PC-9 (cell line): ENCODE measurements at regions not wholly inside any gene's neighbourhood (a gene's known extent, or its start where the extent isn't known, plus 50 kb on each side); places are given as distances from the start of the nearest gene placed in this dataset.

Experiments used
- BruUV-seq: library from RNA; stranded (reverse); fragments of 400-500 nt; replicated peaks from 2 replicates; lab custom pipeline; 2021; lab: Mats Ljungman, UMichigan
- CTCF ChIA-PET: fragments of 300-600 bp; sonication (Branson Sonifier 250); formaldehyde crosslinking; loops from one replicate; lab custom pipeline; 2022; ENCODE audit warnings: antibody characterized with exemption; lab: Charles Lee
- POLR2A ChIA-PET: fragments of 300-600 bp; sonication (Branson Sonifier 250); formaldehyde crosslinking; loops from one replicate; lab custom pipeline; 2022; ENCODE audit warnings: antibody characterized with exemption; ENCODE audit not compliant: unreplicated experiment; lab: Charles Lee
- DNase-seq, 2 experiments: peaks; one replicate each; pipeline versions ENCODE4 v3.0.0 to v3.0.0-alpha.2; 2015 to 2022; ENCODE audit warnings: mixed read lengths in 1 of 2
- H2AFZ ChIP-seq: fragments of 200-600 bp; sonication (generic); 2 replicates; pipeline ENCODE4 v1.8.1; 2017; ENCODE audit warnings: antibody characterized with exemption
- H3F3A ChIP-seq: fragments of 200-600 bp; sonication (generic); 2 replicates; pipeline ENCODE4 v1.8.1; 2017; ENCODE audit warnings: antibody characterized with exemption, mild to moderate bottlenecking, low read depth; ENCODE audit not compliant: insufficient read depth
- H3K27ac ChIP-seq: fragments of 200-600 bp; sonication (generic); 2 replicates; pipeline ENCODE4 v1.6.1; 2016; ENCODE audit warnings: mixed run types
- H3K27me3 ChIP-seq: fragments of 200-600 bp; sonication (generic); 2 replicates; pipeline ENCODE4 v1.6.1; 2016; ENCODE audit warnings: low read depth, mixed run types; ENCODE audit not compliant: insufficient read depth
- H3K36me3 ChIP-seq: fragments of 200-600 bp; sonication (generic); 2 replicates; pipeline ENCODE4 v1.6.1; 2016; ENCODE audit warnings: low read depth, mixed run types
- H3K4me1 ChIP-seq: fragments of 200-600 bp; sonication (generic); replicated peaks from 2 replicates; pipeline ENCODE4 v1.6.1; 2016; ENCODE audit warnings: mixed run types; ENCODE audit not compliant: insufficient read depth
- H3K4me2 ChIP-seq: fragments of 200-600 bp; sonication (generic); 2 replicates; pipeline ENCODE4 v1.6.1; 2017; ENCODE audit warnings: mixed run types
- H3K4me3 ChIP-seq: fragments of 200-600 bp; sonication (generic); 2 replicates; pipeline ENCODE4 v1.6.1; 2016; ENCODE audit warnings: mixed run types
- H3K79me2 ChIP-seq: fragments of 200-600 bp; sonication (generic); 2 replicates; pipeline ENCODE4 v1.6.1; 2017; ENCODE audit warnings: low read depth, mixed run types
- H3K9me2 ChIP-seq: fragments of 200-600 bp; sonication (generic); 2 replicates; pipeline ENCODE4 v1.8.1; 2017; ENCODE audit warnings: mild to moderate bottlenecking; ENCODE audit not compliant: insufficient read depth
- H3K9me3 ChIP-seq: fragments of 200-600 bp; sonication (generic); 2 replicates; pipeline ENCODE4 v1.8.1; 2016; ENCODE audit warnings: low read depth; ENCODE audit not compliant: insufficient read depth
- H4K20me1 ChIP-seq: fragments of 200-600 bp; sonication (generic); 2 replicates; pipeline ENCODE4 v1.8.1; 2017; ENCODE audit not compliant: insufficient read depth
- EZH2 ChIP-seq: fragments of 200-600 bp; sonication (generic); IDR thresholded peaks from 2 replicates; pipeline ENCODE4 v1.8.0; 2017; ENCODE audit warnings: antibody characterized with exemption, low read depth
- intact Hi-C: fragments of 100-400 bp; cut with micrococcal nuclease; formaldehyde crosslinking; loops from one replicate; pipeline ENCODE4 v1.10.0; 2022; ENCODE audit not compliant: unreplicated experiment
- TF ChIP-seq, protein P1 (sequence below): fragments of 200-600 bp; sonication (generic); conservative IDR thresholded peaks from 2 replicates; pipeline ENCODE4 v1.6.1; 2017; ENCODE audit warnings: mixed run types, antibody characterized with exemption, mild to moderate bottlenecking, moderate library complexity

DNA sequence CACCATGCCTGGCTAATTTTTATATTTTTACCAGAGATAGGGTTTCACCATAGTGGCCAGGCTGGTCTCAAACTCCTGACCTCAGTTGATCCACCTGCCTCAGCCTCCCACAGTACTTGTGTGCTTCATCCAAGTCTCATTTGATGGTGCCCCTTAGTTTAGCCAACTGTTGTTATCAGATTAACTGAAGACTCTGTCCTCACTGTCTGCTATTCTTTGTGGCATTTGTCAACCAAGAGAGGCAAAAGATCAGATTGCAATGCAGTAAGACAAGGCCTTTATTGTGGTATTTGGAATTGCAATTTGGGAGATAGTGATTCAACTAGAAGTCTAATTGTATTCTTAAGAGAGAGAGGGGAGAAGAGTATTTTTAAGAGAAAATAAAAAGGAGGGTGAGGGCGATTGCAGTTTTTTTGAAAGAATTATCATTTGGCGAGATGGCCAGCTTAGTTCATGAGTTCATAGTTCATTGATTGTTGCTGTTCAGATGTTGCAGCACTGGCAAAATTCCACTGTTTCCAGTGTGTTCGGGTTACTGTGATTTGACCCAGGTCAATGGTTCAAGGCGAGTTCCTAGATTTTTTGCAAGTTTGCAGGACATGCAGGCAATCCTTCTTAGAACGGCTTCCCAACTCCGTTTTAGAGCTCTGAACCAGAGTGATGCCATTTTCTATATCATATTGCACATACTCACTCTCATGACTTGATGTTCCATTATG is 1156.9 kb downstream of the CDH9 start:
- no peak for TF ChIP-seq EZH2
- TF ChIP-seq, protein P1, sequence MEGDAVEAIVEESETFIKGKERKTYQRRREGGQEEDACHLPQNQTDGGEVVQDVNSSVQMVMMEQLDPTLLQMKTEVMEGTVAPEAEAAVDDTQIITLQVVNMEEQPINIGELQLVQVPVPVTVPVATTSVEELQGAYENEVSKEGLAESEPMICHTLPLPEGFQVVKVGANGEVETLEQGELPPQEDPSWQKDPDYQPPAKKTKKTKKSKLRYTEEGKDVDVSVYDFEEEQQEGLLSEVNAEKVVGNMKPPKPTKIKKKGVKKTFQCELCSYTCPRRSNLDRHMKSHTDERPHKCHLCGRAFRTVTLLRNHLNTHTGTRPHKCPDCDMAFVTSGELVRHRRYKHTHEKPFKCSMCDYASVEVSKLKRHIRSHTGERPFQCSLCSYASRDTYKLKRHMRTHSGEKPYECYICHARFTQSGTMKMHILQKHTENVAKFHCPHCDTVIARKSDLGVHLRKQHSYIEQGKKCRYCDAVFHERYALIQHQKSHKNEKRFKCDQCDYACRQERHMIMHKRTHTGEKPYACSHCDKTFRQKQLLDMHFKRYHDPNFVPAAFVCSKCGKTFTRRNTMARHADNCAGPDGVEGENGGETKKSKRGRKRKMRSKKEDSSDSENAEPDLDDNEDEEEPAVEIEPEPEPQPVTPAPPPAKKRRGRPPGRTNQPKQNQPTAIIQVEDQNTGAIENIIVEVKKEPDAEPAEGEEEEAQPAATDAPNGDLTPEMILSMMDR = no peak
- H3K4me1 ChIP-seq = no peaks in the 10 kb centered on the region
- no TSS peak for BruUV-seq
- DNase-seq = no peak
- no peak overlapping the region for H3K27ac ChIP-seq
- H3K36me3 ChIP-seq = no peaks in the 10 kb centered on the region
- no peak overlapping the region for H3K4me2 ChIP-seq
- intact Hi-C loops = no loop called here
- no peaks in the 10 kb centered on the region for H3F3A ChIP-seq
- H3K27me3 ChIP-seq = no peaks in the 10 kb centered on the region
- H3K4me3 ChIP-seq = no peak overlapping the region
- H3K9me3 ChIP-seq = no peaks in the 10 kb centered on the region
- ChIA-PET CTCF (no interaction called here), POLR2A (no interaction called here)
- H4K20me1 ChIP-seq = no peaks in the 10 kb centered on the region
- H2AFZ ChIP-seq = no peak overlapping the region
- H3K79me2 ChIP-seq = no peaks in the 10 kb centered on the region
- H3K9me2 ChIP-seq = peaks cover 4% of the 10 kb centered on the region; the same call in 1 of the 2 replicates

DNA sequence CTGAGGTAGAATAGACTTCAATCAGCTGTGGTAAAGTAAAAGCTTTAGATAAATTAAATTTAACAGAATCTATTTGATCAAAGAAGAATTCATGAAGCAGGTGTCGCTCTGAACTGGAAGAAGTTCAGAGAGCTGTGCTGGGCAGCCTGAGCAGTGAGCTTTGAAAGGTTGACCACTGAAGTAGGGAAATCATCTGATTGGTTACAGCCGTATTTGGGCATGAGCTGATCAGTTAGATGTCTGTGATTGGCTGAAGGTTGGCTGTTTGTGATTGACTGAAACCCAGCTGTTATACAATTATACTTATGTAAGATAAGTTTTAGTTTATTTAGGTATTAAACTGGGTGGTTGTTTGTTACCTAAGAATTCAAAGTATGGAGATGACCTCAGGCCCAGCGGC is 1174.6 kb downstream of the CDH9 start:
- BruUV-seq = no TSS peak

DNA sequence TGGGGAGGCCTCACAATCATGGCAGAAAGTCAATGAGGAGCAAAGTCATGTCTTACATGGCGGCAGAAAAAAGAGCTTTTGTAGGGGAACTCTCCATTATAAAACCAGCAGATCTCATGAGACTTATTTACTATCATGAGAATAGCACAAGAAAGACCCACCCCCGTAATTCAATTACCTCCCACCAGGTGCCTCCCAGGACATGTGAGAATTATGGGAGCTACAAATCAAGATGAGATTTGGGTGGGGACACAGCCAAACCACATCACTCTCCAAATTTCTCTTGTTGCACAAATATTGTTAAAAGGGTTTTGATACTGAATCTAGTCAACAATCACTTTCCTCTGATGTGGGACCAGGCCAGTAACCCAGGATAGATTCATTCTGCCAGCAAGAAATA is 1176.1 kb downstream of the CDH9 start:
- POLR2A ChIA-PET = no interaction called here
- Histone ChIP-seq H2AFZ (no peak overlapping the region), H3K9me3 (no peaks in the 10 kb centered on the region), H3K27me3 (no peaks in the 10 kb centered on the region), H4K20me1 (no peaks in the 10 kb centered on the region), H3K36me3 (no peaks in the 10 kb centered on the region), H3F3A (no peaks in the 10 kb centered on the region), H3K4me2 (no peak overlapping the region), H3K4me3 (no peak overlapping the region), H3K79me2 (no peaks in the 10 kb centered on the region), H3K4me1 (no peaks in the 10 kb centered on the region), H3K9me2 (no peaks in the 10 kb centered on the region), H3K27ac (no peak overlapping the region)
- CTCF ChIA-PET = no interaction called here
- intact Hi-C loops = no loop called here
- no peak for DNase-seq
- TF ChIP-seq, protein P1 = no peak
- no peak for TF ChIP-seq EZH2
- no TSS peak for BruUV-seq

More for the DNA sequence above, 1174.6 kb downstream of the CDH9 start:
- Histone ChIP-seq H3K4me2 (no peak overlapping the region), H3F3A (no peaks in the 10 kb centered on the region), H2AFZ (no peak overlapping the region), H3K27ac (no peak overlapping the region), H3K4me3 (no peak overlapping the region), H3K4me1 (no peaks in the 10 kb centered on the region), H3K27me3 (no peaks in the 10 kb centered on the region), H3K36me3 (no peaks in the 10 kb centered on the region), H4K20me1 (no peaks in the 10 kb centered on the region), H3K9me2 (no peaks in the 10 kb centered on the region), H3K79me2 (no peaks in the 10 kb centered on the region), H3K9me3 (no peaks in the 10 kb centered on the region)
- intact Hi-C loops = no loop called here
- POLR2A ChIA-PET = no interaction called here
- no peak for TF ChIP-seq EZH2
- TF ChIP-seq, protein P1 = no peak
- CTCF ChIA-PET = no interaction called here
- DNase-seq = no peak
